ENCODE measurements at regions not wholly inside any gene's neighbourhood (a gene's known extent, or its start where the extent isn't known, plus 50 kb on each side); places are given as distances from the start of the nearest gene placed in this dataset.

GRCh38 chr3:94241986-94242385, 179.1 kb downstream of the NSUN3 start:
- no peak for DNase-seq (ENCODE audit: low spot score)
- Mint-ChIP-seq H3K27me3 (ENCODE audit: low read depth) (no peaks in the 10 kb centered on the region), H3K27ac (no peak overlapping the region), H3K36me3 (ENCODE audit: low read depth) (no peaks in the 10 kb centered on the region), H3K4me3 (no peak overlapping the region), H3K4me1 (ENCODE audit: low read depth) (no peaks in the 10 kb centered on the region), H3K9me3 (no peaks in the 10 kb centered on the region)

GRCh38 chr3:94246171-94246570, 183.3 kb downstream of the NSUN3 start:
- Mint-ChIP-seq H3K36me3 (ENCODE audit: low read depth) (no peaks in the 10 kb centered on the region), H3K4me3 (no peak overlapping the region), H3K27me3 (ENCODE audit: low read depth) (no peaks in the 10 kb centered on the region), H3K27ac (no peak overlapping the region), H3K4me1 (ENCODE audit: low read depth) (no peaks in the 10 kb centered on the region), H3K9me3 (no peaks in the 10 kb centered on the region)
- no peak for DNase-seq (ENCODE audit: low spot score)

DNA sequence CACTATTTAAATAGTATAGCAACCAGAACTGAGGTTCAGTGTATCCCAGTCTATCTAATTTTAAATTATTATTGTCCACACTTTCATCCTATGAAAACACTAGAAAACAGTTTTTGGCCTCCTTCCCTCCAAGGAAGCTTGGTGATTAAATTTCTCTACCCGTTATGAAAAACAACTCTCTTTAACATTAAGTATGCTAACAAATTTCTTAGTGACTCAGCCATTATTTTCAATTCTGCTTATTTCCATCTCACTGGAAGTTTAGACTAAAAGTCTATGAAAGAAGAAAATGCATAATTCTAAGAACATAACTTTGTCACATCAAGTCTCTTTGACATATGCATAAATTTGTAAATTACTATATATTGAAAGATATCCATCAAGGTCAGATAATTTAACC, 185.2 kb downstream of the NSUN3 start:
- H3K4me3 Mint-ChIP-seq = no peak overlapping the region
- H3K36me3 Mint-ChIP-seq (ENCODE audit: low read depth) = no peaks in the 10 kb centered on the region
- no peak for DNase-seq (ENCODE audit: low spot score)
- no peaks in the 10 kb centered on the region for H3K4me1 Mint-ChIP-seq (ENCODE audit: low read depth)
- no peaks in the 10 kb centered on the region for H3K9me3 Mint-ChIP-seq
- H3K27me3 Mint-ChIP-seq (ENCODE audit: low read depth) = no peaks in the 10 kb centered on the region
- no peak overlapping the region for H3K27ac Mint-ChIP-seq

- no peaks in the 10 kb centered on the region for H3K36me3 Mint-ChIP-seq (ENCODE audit: low read depth)
- H3K27me3 Mint-ChIP-seq (ENCODE audit: low read depth) = no peaks in the 10 kb centered on the region
- DNase-seq (ENCODE audit: low spot score) = peak; percentile 43
- H3K9me3 Mint-ChIP-seq = no peaks in the 10 kb centered on the region
- no peak overlapping the region for H3K4me3 Mint-ChIP-seq
- no peaks in the 10 kb centered on the region for H3K4me1 Mint-ChIP-seq (ENCODE audit: low read depth)
- no peak overlapping the region for H3K27ac Mint-ChIP-seq
Measured at GRCh38 chr3:94249491-94250079, 186.7 kb downstream of the NSUN3 start.

GRCh38 chr3:94251566-94251965, 188.7 kb downstream of the NSUN3 start:
- no peak for DNase-seq (ENCODE audit: low spot score)
- Mint-ChIP-seq H3K4me3 (no peak overlapping the region), H3K4me1 (ENCODE audit: low read depth) (no peaks in the 10 kb centered on the region), H3K27me3 (ENCODE audit: low read depth) (no peaks in the 10 kb centered on the region), H3K27ac (no peak overlapping the region), H3K9me3 (no peaks in the 10 kb centered on the region), H3K36me3 (ENCODE audit: low read depth) (no peaks in the 10 kb centered on the region)

DNA sequence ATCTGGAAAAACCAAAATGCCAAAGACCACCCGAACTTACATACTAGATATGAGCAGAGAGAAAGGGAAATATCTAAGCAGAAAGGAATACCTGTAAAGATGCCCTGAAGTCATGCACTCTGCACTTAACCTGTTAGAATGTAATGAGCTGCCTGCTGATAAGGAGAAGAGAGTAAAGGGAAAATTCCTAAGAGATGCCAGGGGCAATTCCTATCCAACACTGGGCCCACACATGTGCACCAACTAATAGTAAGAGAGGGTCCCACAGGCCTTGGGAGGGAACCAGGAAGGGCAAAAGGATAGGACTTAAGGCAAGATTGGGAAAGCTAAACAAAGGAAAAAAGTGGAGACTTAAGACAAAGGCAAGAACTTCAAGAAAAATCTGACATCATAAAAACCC, 189.5 kb downstream of the NSUN3 start:
- Mint-ChIP-seq H3K4me1 (ENCODE audit: low read depth) (no peaks in the 10 kb centered on the region), H3K27me3 (ENCODE audit: low read depth) (no peaks in the 10 kb centered on the region), H3K36me3 (ENCODE audit: low read depth) (no peaks in the 10 kb centered on the region), H3K9me3 (no peaks in the 10 kb centered on the region), H3K4me3 (no peak overlapping the region), H3K27ac (no peak overlapping the region)
- no peak for DNase-seq (ENCODE audit: low spot score)

DNA sequence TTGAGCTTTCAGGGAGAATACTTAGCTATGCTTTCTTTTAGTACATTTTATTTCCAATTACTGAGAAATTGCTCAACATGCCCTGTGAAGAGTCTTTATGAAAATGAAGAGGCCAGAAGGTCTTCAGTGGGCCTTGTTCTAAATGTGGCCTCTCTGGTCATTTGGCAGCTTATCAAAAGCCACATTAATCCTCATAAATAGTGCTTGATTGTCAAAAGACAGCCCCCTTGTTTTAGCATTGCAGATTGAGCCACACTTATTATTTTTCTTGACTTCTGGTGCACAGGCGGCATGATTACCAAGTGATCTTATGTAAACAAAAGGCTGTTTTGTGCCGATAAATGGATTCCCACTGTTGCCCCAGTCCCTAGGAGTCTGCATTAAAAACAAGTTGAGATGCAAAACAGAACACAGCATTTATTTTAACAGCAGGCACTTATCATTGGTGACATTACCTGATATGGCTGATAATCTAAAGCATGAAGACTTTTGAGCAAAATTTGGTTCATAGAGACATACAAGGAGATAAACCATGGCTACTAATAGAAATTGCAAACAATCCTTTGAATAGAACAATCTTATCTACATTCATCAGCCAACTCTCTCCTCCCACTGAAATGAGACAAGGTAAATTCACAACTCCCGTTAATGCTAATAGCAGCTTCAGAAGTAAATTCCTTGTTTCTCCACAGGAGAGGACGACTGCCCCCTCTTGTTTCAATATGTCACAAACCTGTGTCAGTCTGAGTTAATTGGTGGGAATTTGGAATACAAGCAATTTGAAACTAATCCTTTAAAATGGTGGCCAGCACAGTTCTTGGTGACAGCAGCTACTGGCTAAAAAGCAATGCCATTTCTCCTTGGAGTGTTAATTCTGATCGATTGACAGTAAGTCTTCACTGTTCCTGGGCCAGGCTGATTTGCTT, 194.3 kb downstream of the NSUN3 start:
- H3K36me3 Mint-ChIP-seq (ENCODE audit: low read depth) = no peaks in the 10 kb centered on the region
- H3K4me3 Mint-ChIP-seq = no peak overlapping the region
- no peak overlapping the region for H3K27ac Mint-ChIP-seq
- DNase-seq (ENCODE audit: low spot score) = no peak
- H3K4me1 Mint-ChIP-seq (ENCODE audit: low read depth) = no peaks in the 10 kb centered on the region
- no peaks in the 10 kb centered on the region for H3K27me3 Mint-ChIP-seq (ENCODE audit: low read depth)
- no peaks in the 10 kb centered on the region for H3K9me3 Mint-ChIP-seq

- no peaks in the 10 kb centered on the region for H3K9me3 Mint-ChIP-seq
- H3K4me3 Mint-ChIP-seq = no peak overlapping the region
- no peaks in the 10 kb centered on the region for H3K4me1 Mint-ChIP-seq (ENCODE audit: low read depth)
- no peaks in the 10 kb centered on the region for H3K36me3 Mint-ChIP-seq (ENCODE audit: low read depth)
- DNase-seq (ENCODE audit: low spot score) = no peak
- H3K27ac Mint-ChIP-seq = no peak overlapping the region
- no peaks in the 10 kb centered on the region for H3K27me3 Mint-ChIP-seq (ENCODE audit: low read depth)
Measured at GRCh38 chr3:94258851-94259250, 196.0 kb downstream of the NSUN3 start.

DNA sequence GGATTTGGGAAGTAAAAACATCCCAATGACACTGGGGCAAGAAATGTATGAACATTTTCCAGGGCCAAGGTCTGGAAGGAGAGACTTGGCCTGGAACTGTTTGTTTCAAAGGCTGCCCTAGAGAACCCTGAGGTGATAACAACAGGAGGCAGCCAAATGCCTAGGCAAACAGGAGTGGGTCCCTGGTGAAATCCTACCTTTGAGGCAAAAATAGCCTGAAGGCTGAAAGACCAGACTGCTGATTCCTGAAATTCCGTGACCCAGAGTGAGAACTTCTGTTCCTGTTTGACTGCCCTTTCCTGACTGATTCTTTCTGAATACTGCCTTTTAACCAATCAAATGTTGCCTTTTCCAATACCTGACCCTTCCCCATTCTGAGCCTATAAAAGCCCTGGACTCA, 196.4 kb downstream of the NSUN3 start:
- Mint-ChIP-seq H3K27me3 (ENCODE audit: low read depth) (no peaks in the 10 kb centered on the region), H3K36me3 (ENCODE audit: low read depth) (no peaks in the 10 kb centered on the region), H3K9me3 (no peaks in the 10 kb centered on the region), H3K27ac (no peak overlapping the region), H3K4me3 (no peak overlapping the region), H3K4me1 (ENCODE audit: low read depth) (no peaks in the 10 kb centered on the region)
- no peak for DNase-seq (ENCODE audit: low spot score)

- Mint-ChIP-seq H3K4me1 (ENCODE audit: low read depth) (no peaks in the 10 kb centered on the region), H3K27ac (no peak overlapping the region), H3K27me3 (ENCODE audit: low read depth) (no peaks in the 10 kb centered on the region), H3K9me3 (no peaks in the 10 kb centered on the region), H3K4me3 (no peak overlapping the region), H3K36me3 (ENCODE audit: low read depth) (no peaks in the 10 kb centered on the region)
- no peak for DNase-seq (ENCODE audit: low spot score)
Measured at GRCh38 chr3:94269763-94270162, 206.9 kb downstream of the NSUN3 start.

GRCh38 chr3:94272016-94272415, 209.2 kb downstream of the NSUN3 start:
- H3K27me3 Mint-ChIP-seq (ENCODE audit: low read depth) = no peaks in the 10 kb centered on the region
- DNase-seq (ENCODE audit: low spot score) = no peak
- H3K9me3 Mint-ChIP-seq = no peaks in the 10 kb centered on the region
- H3K4me1 Mint-ChIP-seq (ENCODE audit: low read depth) = no peaks in the 10 kb centered on the region
- no peaks in the 10 kb centered on the region for H3K36me3 Mint-ChIP-seq (ENCODE audit: low read depth)
- no peak overlapping the region for H3K4me3 Mint-ChIP-seq
- no peak overlapping the region for H3K27ac Mint-ChIP-seq

GRCh38 chr3:94280958-94281357, 218.1 kb downstream of the NSUN3 start:
- no peaks in the 10 kb centered on the region for H3K27me3 Mint-ChIP-seq (ENCODE audit: low read depth)
- DNase-seq (ENCODE audit: low spot score) = no peak
- no peaks in the 10 kb centered on the region for H3K9me3 Mint-ChIP-seq
- H3K4me1 Mint-ChIP-seq (ENCODE audit: low read depth) = no peaks in the 10 kb centered on the region
- H3K4me3 Mint-ChIP-seq = no peak overlapping the region
- no peak overlapping the region for H3K27ac Mint-ChIP-seq
- no peaks in the 10 kb centered on the region for H3K36me3 Mint-ChIP-seq (ENCODE audit: low read depth)

GRCh38 chr3:94285872-94286271, 223.0 kb downstream of the NSUN3 start:
- Mint-ChIP-seq H3K4me1 (ENCODE audit: low read depth) (no peaks in the 10 kb centered on the region), H3K27ac (no peak overlapping the region), H3K27me3 (ENCODE audit: low read depth) (no peaks in the 10 kb centered on the region), H3K9me3 (no peaks in the 10 kb centered on the region), H3K36me3 (ENCODE audit: low read depth) (no peaks in the 10 kb centered on the region), H3K4me3 (no peak overlapping the region)
- DNase-seq (ENCODE audit: low spot score) = no peak

- no peak overlapping the region for H3K4me3 Mint-ChIP-seq
- H3K9me3 Mint-ChIP-seq = no peaks in the 10 kb centered on the region
- H3K27me3 Mint-ChIP-seq (ENCODE audit: low read depth) = no peaks in the 10 kb centered on the region
- no peak for DNase-seq (ENCODE audit: low spot score)
- H3K4me1 Mint-ChIP-seq (ENCODE audit: low read depth) = no peaks in the 10 kb centered on the region
- H3K36me3 Mint-ChIP-seq (ENCODE audit: low read depth) = no peaks in the 10 kb centered on the region
- no peak overlapping the region for H3K27ac Mint-ChIP-seq
Measured at GRCh38 chr3:94291686-94292085, 228.8 kb downstream of the NSUN3 start.

- Mint-ChIP-seq H3K4me1 (ENCODE audit: low read depth) (no peaks in the 10 kb centered on the region), H3K4me3 (no peak overlapping the region), H3K9me3 (no peaks in the 10 kb centered on the region), H3K36me3 (ENCODE audit: low read depth) (no peaks in the 10 kb centered on the region), H3K27ac (no peak overlapping the region), H3K27me3 (ENCODE audit: low read depth) (no peaks in the 10 kb centered on the region)
- DNase-seq (ENCODE audit: low spot score) = no peak
Measured at GRCh38 chr3:94292151-94292550, 229.3 kb downstream of the NSUN3 start.

Measured in T-helper 2 cell treated with Interferon-gamma antibody and Interleukin-4, amounts not matched to agents 5 μg/mL and 100 μg/mL, for 36 hours (primary cell).